ENCODE measurements at regions not wholly inside any gene's neighbourhood (a gene's known extent, or its start where the extent isn't known, plus 50 kb on each side); places are given as distances from the start of the nearest gene placed in this dataset.
"Not testable (repeated sequence)": the region's sequence is repeated elsewhere in the genome, so short reads cannot be mapped to it uniquely, and the experiment has no call there.

DNA sequence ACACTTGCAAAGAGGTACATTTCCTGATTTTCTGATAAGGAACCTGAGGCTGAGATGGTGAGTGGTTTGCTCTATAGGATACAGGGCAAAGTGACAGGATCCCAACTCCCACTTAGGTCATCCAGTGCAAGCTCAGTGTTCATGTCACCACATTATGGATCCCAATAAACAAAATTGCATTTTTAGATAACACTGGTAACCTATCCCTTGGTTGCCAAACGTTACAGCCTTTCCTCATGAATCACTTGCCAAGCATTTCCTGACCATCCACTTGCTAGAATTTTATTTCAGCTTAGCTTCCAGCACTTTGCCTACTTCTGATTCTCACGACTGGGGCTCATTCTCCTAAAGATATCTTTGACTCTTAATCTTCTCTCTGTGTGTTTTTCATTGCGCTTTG, 131.4 kb upstream of the ODAD2 start:
- no peak for DNase-seq

DNA sequence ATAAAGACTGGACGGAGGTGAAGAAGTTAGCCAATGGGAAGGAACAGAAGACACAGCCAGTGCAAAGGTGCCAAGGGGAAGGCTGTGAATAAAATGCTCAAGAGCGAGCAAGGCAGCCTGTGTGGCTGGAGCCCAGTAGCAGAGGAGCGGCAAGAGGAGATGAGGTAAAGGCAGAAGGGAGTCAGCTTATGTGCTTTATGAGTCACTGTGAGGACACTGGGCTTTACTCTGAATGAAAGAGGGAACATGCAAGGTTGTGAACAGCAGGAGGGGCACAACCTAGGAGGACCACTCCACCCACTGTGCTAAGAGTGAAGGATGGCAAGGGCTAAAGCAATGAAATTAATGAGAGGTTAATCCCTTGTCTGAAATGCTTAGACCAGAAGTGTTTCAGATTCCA, 129.0 kb upstream of the ODAD2 start:
- DNase-seq: no peak

DNA sequence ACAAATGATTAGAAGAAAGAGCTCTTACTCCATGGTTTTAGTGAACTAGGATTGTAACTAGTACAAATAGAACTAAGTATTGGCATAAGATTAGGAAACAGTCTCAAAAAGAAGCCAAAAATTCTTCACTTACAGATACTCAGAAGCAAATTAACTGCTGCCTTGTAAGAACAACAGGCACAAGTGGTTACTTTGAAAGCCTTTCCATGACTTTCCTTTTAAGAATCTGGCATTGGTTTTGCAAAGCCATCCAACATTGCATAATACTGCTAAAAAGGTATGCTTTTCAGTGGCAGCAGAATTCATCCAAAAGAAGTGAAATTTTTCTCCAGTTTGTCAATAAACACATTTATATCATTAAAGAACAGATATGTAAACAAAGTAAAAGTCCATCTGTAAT, 126.8 kb upstream of the ODAD2 start:
- no peak for DNase-seq

DNA sequence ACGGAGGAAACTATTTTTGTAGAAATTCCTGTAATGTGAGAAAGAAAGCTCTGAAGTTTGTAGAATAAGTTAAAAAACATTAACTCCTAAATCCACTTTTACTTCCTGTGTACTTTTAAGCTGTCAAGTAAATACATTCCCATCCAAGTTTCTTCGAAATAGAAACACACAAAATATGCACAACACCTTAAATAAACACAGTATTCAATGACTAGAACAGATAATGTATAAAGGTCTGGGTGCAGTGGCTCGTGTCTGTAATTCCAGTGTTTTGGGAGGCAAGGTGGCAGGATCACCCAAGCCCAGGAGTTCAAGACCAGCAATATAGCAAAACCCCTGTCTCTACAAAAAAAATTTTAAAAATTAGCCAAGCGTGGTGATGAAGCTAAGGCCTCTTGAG, 121.9 kb upstream of the ODAD2 start:
- no peak for DNase-seq

DNA sequence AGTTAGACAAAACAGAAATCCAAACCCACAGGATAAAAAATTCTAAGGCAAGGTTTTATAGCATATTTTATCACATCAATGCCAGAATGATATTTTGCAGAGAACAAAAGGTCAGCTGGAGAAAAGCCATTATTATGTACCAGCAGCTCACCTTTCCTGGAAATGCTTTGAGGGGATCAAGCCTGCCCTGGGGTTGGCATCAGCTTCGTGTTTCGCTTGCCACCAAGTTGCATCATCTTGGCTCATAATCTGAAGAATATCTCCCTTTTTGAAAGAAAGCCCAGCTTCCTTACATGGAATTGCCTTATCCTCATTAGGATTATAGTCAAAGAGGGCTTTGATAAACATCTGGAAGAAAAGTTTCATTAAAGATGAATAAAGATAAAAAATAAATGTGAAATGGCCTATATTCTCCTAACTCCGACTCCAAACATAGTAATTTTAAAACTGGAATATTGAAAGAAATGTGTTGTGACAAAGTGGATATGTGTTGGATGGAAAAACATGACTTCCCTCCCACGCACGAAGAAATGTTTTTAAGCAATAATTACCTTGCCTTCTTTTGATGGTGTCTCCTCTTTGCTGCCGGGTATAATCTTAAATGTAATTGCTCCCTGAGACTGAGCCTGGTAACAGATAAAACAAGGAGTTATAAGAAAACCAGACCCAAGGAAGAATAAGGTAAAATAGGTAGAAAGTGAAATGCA, 121.3 kb upstream of the ODAD2 start:
- DNase-seq: peak in 1 of 3 experiments; percentile 1

DNA sequence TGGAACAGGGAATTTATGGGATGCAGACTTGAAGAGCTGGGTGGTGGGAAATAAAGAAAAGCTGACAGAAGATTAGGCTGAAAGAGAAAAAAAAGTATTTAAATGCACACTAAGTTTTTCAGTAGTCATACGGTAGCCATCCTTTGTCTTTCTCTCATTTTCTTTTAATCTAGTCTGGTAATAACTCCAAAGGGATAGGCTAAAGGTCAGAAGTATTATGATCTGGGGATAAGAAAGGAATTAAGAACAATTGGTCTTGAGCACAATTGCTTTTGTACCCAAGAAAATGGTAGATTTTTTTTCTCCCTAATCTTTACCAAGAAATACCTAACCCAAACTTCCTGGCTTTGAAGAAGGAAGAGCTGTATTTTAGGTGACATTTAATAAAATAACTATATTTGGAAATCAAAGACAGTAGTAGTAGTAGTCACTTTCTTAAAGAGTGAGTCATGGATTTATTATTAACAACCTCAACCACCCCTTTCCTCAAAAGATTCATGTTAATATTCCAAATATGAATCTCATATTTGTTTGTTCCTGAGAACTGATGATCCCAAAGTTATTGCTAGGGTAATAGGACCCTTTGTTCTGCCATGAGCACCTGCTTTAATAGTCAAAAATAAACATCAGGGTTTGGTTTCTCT, 120.2 kb upstream of the ODAD2 start:
- no peak for DNase-seq

DNA sequence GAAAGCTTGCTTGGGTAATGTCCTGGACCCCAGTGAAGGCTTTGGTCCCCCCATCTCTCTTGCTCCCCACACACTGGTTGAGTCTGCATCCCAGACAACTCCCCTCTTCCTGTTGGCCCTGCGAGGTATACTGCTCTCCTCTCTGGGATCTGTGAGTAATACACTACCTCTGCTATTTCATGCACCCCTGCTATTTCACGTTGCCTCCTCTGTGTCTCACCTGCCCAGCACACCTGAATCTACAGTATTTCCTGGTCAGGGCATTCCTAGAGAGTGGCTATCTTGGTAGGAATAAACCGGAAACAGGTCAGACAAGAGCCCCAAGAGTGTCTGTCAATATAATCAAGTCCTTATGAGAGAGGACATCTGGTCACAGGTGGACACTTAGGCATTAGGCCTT, 114.3 kb upstream of the ODAD2 start:
- DNase-seq: no peak

DNA sequence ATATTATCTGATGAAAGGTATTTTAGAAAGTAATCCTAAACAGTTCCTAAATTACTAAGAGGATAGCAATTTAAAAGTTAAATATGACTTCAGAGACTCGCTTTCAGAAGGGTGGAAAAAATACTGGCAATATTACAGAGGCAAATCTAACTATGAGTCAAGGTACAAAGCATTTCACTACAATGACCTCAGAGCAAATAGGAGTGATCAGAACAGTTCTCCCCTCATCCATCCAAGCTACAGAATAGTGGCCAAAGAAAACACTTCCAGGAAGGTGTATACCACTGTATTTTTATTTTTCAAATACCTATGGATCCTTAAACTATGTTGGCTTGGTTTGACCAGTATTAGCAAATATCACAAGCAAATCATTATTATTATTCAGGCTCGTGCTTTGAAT, 112.8 kb upstream of the ODAD2 start:
- no peak for DNase-seq

DNA sequence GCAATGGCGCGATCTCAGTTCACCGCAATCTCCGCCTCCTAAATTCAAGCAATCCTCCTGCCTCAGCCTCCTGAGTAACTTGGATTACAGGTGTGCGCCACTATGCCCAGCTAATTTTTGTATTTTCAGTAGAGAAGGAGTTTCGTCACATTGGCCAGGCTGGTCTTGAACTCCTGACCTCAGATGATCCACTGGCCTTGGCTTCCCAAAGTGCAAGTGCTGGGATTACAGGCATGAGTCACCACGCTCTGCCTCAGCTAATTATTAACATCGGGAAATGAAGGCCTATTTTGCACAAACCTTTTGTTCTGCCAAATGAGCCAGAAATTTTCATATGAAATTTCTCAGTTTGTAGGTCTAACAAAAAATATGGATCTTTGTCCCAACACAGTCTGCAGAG, 106.7 kb upstream of the ODAD2 start:
- no peak for DNase-seq

DNA sequence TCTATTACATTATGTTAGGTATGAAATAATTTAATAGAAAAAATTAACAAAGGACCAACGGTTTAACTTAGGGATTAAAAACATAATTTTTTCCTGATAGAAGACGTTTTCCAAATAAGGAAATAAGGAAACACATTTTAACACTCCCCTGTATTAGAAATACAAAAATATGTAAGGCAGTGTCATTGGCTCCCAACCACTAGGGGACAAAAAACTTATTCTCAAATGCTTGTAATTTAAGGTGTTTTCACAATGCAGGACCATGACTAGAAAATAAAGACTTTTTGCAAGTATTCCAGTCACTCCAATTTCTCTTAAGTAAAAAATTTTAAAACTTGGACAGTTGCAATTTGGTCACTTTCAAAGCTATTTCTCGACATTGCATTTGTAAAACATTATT, 98.8 kb upstream of the ODAD2 start:
- no peak for DNase-seq

DNA sequence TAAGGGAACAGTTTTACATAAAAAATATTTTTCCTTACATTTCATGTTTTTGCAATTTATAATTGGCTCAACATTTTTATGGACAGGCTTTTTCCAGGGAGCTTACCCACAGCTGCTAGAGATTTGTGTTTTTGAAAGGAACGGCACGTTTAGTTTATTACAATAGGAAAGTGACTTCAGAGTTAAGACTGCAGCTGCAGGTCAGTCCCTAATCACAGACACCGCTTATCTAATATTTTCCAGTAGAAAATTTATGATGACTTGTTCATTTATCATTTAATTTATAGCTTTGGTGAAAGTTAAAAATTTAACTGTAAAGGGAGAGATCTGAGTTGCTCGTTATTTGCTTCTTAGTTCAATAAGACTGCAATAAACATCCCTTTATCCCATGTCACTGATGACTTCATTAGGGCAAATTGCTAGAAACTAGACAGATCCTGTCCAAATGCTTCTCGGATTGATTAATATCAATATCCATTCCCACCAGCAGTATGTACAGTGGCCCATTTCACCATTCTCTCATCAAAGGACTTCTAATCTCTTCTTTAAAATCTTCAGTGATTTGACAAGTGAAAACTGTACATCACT, 97.0 kb upstream of the ODAD2 start:
- DNase-seq: no peak

DNA sequence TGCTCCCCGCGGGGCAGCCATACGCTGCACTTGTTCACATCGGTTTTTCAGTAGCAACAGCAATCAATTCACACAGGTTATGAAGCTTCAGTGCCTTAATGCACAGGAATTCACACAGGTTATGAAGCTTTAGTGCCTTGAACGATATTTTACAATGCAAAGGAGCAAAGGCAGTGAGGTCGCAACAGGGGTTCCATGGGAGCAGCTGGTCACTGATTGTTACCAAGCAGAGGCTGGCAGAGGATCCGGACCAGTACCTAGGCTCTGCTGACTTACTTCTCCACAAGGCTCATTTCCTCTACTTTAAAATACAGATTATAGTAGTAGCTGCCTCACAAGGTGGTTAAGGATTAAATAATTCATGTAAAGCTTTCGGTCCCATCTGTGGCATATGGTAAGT, 95.2 kb upstream of the ODAD2 start:
- no peak for DNase-seq

DNA sequence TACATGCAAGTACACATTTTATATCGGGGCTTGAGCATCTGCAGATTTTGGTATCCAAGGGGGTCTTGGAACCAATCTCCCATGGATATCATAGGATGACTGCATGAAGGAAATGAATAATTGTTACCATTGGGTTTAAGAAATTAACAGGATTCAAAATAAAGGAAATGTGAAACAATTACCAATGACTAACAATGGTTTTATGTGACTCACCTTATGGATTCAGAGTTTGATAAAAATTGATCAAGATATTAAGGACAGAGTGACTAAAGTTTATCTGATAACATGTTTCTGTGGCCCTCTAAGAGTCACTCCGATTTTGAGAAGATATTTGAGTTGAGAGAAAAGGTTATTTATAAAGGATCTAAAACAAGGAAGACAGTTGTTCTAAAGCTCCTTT, 93.0 kb upstream of the ODAD2 start:
- DNase-seq: no peak

DNA sequence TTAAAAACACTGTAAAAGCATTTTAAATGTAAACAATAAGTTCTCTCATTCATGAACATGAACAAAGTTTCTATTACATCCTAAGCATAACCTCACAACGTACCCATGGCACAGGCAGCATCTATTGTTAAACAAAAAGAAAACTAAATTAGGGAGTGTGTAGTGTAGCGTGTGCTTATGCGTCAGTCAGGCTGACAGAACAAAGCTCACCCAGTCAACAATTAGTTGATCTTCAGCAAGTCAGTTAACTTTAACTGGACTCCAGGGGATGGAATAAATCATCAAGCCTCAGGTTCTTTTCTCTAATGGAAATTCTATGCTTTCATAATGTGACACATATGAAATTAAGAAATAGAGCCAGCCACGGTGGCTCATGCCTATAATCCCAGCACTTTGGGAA, 91.6 kb upstream of the ODAD2 start:
- DNase-seq: no peak

DNA sequence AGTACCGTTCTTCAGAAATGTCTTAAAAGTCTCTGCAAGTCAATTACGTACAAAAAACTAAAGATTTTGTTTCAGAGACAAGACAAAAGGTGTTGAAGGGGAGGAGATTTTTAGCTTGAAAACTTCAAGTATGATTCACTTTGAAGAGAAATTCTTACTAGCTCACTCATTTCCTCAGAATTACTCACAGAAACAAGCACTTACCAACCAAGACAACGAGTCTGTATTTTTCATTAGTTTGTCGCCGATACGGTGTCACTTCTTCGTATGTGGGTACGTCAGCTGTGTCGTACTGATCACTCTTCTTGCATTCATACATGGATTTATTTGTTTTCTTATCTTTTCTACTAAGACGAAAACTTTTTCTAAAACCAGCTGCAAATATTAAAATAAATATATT, 90.6 kb upstream of the ODAD2 start:
- DNase-seq: no peak

DNA sequence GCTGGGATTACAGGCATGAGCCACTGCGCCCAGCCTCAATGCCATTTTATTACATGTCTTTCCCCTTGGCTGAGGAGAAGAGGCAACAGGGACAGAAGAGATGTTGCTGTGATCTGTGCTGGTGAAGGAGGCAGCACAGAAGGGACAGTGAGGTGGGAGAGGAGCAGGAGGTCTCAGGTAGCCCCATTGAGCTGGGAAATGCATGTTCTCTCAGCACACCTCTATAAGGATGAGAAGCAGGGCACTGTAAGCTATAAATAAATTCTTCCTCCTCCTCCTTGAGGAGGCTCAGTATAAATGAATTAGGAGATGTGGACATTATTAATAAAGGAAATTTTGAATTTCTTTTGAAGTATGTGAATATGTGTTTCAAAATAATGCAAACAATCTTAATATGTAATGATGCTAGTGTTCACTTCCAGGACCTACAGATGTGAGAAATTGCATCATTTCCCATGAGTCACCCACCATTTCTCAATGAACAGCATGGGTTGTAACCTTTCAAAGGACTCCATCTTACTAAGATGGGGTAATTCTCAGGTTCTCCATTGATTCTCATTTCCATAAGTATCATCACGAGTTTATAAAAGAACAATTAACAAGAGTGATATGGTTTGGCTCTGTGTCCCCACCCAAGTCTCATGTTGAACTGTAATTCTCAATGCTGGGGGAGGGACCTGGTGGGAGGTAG, 88.9 kb upstream of the ODAD2 start:
- DNase-seq: no peak

DNA sequence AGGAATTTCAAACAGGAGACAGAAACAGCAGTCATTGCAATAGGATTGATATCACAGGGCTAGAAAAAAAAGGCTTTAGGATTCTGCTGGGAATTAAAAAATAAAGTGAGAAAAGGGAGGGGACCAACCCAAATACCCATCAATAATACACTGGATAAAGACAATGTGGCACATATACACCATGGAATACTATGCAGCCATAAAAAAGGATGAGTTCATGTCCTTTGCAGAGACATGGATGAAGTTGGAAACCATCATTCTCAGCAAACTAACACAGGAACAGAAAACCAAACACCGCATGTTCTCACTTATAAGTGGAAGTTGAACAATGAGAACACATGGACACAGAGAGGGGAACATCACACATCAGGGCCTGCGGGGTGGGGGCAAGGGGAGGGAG, 86.9 kb upstream of the ODAD2 start:
- DNase-seq: not testable (repeated sequence)

DNA sequence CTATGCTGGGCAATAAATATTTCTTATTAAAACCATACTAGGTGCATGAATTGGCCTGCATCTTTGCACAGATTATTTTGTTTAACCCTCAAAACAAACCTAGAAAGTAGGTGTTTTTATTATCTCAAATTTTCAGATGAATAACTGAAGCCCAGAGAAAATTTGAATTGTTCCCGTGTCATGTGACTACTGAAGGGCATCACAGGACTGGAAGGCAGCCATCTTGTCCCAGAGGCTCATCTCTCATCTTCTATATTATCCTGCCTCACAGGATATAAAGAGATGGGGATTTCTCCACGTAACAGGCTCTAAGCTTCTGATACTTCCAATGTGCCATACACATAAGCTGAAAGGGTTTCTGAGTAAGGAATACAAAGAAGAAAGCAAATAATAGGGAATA, 84.0 kb upstream of the ODAD2 start:
- no peak for DNase-seq

DNA sequence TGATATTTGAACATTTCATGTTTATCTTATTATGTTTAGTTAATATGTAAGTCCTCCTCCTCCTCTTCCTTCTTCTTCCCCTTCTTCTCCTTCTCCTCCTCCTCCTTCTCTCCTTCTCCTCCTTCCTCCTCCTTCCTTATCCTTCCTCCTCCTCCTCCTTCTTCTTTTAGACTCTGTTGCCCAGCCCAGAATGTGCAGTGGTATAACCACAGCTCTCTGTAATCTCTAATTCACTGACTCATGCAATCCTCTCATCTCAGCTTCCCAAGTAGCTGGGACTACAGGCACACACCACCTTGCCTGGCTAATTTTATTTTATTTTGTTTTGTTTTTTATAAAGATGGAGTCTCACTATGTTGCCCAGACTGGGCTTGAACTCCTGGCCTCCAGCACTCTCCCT, 83.4 kb upstream of the ODAD2 start:
- DNase-seq: no peak

DNA sequence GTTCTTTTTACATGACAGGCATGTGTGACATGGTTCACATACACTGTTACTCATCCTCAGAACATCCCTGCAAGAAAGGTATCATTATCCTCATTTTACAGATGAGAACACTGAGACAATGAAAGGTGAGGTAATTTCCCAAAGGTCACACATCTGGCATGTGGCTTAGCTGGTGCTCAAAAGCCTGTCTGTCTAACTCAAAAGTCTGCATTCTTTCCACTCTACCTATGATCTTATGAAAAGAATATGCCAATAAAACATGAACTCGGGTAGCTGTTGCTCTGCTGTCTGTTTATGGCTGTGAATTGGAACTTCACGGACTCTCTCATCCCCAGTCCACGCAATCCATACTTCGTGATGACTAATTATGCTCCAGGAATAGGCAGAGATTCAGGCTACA, 79.0 kb upstream of the ODAD2 start:
- DNase-seq: peak in 1 of 3 experiments; percentile 5

DNA sequence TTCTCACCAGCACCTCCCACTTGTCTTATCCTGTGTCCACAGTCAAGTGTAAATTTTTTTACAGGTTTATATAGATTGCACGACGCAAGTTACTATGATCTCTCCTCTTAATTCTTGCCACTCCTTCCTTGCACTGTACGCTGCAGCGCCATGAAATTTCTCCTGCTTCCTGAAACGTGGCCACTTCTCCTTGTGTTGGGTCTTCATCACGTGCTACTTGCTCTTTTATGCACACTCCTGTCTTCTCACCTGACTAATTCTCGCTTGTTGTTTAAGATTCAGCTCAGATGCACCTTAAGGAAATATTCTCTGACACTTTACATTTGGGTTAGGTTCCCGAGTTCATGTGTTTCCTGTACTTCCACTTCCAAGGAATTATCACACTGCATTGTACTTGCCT, 76.5 kb upstream of the ODAD2 start:
- DNase-seq: no peak

DNA sequence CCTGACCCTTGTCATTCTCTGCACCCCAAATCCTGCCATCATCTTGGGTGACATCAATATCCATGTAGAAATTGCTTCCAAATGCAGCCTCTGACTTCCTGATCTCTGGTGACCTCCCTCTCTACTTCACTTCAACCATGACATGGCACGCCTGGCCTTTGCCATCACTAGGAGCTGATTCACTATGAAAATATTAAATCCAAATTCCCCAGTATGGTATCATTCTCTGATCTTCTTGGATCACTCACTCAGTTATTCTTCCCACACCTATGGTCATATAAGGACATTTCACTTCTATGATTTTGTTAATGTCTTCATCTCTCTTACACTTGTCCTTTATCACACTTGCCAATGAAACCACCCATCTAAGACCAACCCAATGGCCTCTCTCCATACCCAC, 73.7 kb upstream of the ODAD2 start:
- DNase-seq: no peak

DNA sequence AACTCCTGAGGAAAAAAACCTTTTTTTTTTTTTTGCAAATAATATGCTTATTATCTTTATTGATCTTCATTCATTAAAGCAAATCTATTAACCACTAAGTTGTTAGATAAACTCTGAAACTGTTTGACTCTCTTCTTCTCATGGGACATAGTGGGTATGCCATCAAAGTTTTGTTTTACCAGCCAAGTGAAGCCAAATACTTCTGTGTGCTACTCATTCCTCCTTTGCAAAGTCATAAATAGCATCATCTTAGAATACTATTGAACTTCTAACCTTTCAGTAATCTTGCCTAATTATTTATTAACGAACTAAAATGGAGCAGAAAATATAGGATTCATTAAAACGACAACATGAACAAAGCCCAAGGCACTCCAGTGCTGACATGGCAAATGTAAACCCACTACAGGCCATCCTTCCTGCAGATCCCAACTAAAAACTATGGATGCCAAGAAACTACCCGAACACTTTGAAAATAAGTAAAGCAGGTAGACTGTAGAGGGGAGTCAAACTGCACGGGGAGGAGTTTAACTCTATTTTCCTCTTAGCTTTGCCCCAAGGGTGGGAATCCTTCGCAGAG, 61.2 kb upstream of the ODAD2 start:
- no peak for DNase-seq

DNA sequence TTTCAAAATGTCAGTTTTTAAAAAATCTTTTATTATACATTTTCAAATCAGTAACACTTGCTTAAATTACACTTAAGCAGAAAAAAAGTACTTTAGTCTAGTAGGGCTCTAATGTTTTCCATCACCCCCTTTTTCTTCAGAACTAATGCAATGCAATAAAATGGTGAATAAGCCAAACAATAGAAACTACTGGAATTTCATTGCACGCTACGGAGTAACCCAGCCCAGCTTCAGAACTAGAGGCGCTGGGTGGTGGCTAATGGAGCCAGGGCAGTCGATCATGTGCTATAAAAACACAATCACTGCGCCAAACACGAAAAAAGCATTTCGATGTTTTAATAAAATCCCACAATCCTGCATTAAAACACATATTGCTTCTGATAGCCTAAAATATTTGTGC, 59.9 kb upstream of the ODAD2 start:
- no peak for DNase-seq
